HEK293T (cell line): ENCODE measurements at regions not wholly inside any gene's neighbourhood (a gene's known extent, or its start where the extent isn't known, plus 50 kb on each side); places are given as distances from the start of the nearest gene placed in this dataset.

Experiments used
- ARNT ChIP-seq: fragments of 450-650 bp; IDR thresholded peaks from 2 replicates; pipeline ENCODE4 v1.6.1; 2017; ENCODE audit warnings: mild to moderate bottlenecking
- ELF4 ChIP-seq: fragments of 450-650 bp; IDR thresholded peaks from 2 replicates; pipeline ENCODE4 v1.6.1; 2017; ENCODE audit warnings: antibody characterized with exemption
- FOXA1 ChIP-seq: fragments of 450-650 bp; IDR thresholded peaks from 2 replicates; pipeline ENCODE4 v1.6.1; 2016; ENCODE audit warnings: mild to moderate bottlenecking
- FOXK2 ChIP-seq: fragments of 450-650 bp; IDR thresholded peaks from 2 replicates; pipeline ENCODE4 v1.6.1; 2016; ENCODE audit warnings: mild to moderate bottlenecking
- FOXM1 ChIP-seq: fragments of 450-650 bp; IDR thresholded peaks from 2 replicates; pipeline ENCODE4 v1.6.1; 2017; ENCODE audit warnings: mild to moderate bottlenecking, borderline replicate concordance
- HDGF ChIP-seq: fragments of 450-650 bp; IDR thresholded peaks from 2 replicates; pipeline ENCODE4 v1.6.1; 2017; ENCODE audit warnings: antibody characterized with exemption, borderline replicate concordance
- L3MBTL2 ChIP-seq: fragments of 450-650 bp; conservative IDR thresholded peaks from 2 replicates; pipeline ENCODE4 v1.6.1; 2016; ENCODE audit warnings: mild to moderate bottlenecking
- LEF1 ChIP-seq: fragments of 450-650 bp; IDR thresholded peaks from 2 replicates; pipeline ENCODE4 v1.6.1; 2017; ENCODE audit warnings: mild to moderate bottlenecking, borderline replicate concordance
- NFRKB ChIP-seq: fragments of 450-650 bp; IDR thresholded peaks from 2 replicates; pipeline ENCODE4 v1.6.1; 2016; ENCODE audit warnings: mild to moderate bottlenecking, moderate library complexity
- SP1 ChIP-seq: fragments of 450-650 bp; IDR thresholded peaks from 2 replicates; pipeline ENCODE4 v1.6.1; 2017
- SUZ12 ChIP-seq: fragments of 450-650 bp; IDR thresholded peaks from 2 replicates; pipeline ENCODE4 v1.6.1; 2016; ENCODE audit warnings: mild to moderate bottlenecking
- TARDBP ChIP-seq: fragments of 450-650 bp; IDR thresholded peaks from 2 replicates; pipeline ENCODE4 v1.6.1; 2016
- ZNF384 ChIP-seq: fragments of 450-650 bp; IDR thresholded peaks from 2 replicates; pipeline ENCODE4 v1.6.1; 2016
- TF ChIP-seq, protein P1 (sequence below): fragments of 450-650 bp; IDR thresholded peaks from 2 replicates; pipeline ENCODE4 v1.6.1; 2016

DNA sequence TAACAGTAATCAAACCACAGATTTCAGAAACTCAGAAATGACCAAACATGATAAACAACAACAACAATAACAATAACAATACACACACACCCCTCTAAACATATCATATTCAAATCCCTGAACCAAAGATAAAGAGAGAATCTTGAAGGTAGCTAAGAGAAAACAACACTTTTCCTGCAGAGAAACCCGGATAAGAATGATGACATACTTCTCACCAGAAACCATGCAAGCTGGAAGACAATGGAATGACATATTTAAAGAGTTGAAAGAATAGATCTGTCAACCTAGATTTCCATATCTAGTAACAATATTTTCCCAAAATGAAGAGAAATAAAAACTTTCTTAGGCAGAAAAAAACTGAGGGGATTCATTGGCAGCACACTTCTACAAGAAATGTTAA lies 138.1 kb downstream of the LIG4 start:
- no peak for TF ChIP-seq ZNF384
- no peak for TF ChIP-seq L3MBTL2
- TF ChIP-seq, protein P1, sequence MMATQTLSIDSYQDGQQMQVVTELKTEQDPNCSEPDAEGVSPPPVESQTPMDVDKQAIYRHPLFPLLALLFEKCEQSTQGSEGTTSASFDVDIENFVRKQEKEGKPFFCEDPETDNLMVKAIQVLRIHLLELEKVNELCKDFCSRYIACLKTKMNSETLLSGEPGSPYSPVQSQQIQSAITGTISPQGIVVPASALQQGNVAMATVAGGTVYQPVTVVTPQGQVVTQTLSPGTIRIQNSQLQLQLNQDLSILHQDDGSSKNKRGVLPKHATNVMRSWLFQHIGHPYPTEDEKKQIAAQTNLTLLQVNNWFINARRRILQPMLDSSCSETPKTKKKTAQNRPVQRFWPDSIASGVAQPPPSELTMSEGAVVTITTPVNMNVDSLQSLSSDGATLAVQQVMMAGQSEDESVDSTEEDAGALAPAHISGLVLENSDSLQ = no peak
- TF ChIP-seq NFRKB = no peak
- no peak for TF ChIP-seq FOXM1
- TF ChIP-seq SP1 = no peak
- no peak for TF ChIP-seq HDGF
- TF ChIP-seq FOXA1 = no peak
- TF ChIP-seq ARNT = no peak
- TF ChIP-seq FOXK2 = no peak
- no peak for TF ChIP-seq ELF4
- TF ChIP-seq TARDBP = no peak
- no peak for TF ChIP-seq SUZ12
- TF ChIP-seq LEF1 = no peak
